ENCODE measurements at regions not wholly inside any gene's neighbourhood (a gene's known extent, or its start where the extent isn't known, plus 50 kb on each side); places are given as distances from the start of the nearest gene placed in this dataset.
"Not testable (repeated sequence)": the region's sequence is repeated elsewhere in the genome, so short reads cannot be mapped to it uniquely, and the experiment has no call there.

DNA sequence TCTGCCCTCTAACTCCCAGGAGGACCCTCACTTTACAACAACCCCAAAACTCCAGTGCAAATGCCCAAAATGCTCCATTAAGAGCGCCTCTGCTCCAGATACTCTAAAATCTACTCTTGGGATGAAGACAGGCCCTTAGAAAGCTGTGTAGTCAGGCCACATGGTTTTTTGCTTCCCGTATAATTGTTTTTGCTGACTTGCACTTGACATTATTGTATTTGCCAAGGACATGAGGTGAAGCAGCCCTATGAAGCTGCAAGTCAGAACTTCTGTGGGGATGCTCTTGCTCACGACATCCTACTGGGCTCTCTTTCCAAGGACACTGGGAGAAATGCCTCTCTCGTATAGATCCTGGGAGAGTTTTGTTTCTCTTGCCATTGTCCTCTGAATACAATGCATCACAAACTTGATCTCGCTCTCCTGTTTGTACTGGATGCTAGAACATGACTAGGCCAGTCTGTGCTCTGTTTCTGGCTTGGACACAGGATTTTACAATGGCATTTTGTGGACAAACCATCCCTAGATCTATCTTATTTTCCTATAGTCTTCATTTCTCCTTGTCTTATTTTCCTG lies 177.2 kb upstream of the DTNBP1 start:
- no peak for DNase-seq (ENCODE audit: low spot score)

DNA sequence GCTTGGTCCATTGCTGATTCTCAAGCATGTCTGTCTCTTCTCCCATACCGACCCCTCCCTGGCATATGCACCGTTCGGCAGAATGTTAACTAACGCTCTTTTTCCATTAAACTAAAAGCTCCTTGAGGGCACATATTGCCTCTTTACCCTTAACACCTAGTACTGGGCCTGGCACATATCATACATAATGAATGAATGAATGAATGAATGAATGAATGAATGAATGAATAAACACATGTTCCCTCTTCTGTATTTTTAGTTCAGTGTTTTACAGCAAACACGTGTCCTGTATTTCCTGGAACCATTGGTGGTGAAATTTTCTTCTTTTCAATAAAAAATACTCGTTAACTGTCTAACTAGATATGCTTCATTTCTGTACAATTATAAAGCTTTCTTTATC lies 174.4 kb upstream of the DTNBP1 start:
- DNase-seq (ENCODE audit: low spot score) = no peak

DNA sequence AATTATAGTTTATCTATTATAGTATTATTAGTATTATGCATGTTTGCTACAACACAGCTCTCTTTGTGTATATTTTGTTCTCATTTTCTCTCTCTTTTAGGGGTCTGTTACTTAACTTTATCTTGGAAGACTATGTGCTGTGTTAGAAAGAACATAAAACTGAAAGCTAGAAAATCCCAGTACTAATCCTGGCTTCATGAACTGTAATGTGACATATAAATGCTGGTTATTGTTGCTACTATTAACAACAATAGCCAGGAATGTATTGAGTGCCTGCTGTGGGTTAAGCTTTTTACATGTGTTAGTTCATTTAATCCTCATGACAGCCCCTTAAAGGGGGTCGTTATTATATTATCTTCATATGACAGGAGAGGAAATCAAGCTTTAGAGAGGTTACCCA lies 170.0 kb upstream of the DTNBP1 start:
- DNase-seq (ENCODE audit: low spot score) = no peak

DNA sequence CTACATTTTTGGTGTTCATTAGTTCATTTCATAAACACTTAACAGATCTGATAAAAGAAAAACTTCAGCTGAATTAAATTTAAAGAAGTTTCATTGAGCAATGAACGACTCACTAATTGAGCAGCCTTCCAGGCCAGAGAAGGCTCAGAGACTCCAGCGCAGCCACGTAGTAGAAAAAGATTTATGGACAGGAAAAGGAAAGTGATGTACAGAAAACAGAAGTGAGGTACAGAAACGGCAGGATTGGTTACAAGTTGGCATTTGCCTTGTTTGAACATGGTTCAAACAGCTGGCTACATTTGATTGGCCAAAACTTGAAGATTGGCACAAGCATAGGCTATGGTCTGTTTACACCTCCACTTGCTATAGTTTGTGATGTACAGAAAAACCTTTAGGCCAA lies 166.3 kb upstream of the DTNBP1 start:
- DNase-seq (ENCODE audit: low spot score) = no peak

DNA sequence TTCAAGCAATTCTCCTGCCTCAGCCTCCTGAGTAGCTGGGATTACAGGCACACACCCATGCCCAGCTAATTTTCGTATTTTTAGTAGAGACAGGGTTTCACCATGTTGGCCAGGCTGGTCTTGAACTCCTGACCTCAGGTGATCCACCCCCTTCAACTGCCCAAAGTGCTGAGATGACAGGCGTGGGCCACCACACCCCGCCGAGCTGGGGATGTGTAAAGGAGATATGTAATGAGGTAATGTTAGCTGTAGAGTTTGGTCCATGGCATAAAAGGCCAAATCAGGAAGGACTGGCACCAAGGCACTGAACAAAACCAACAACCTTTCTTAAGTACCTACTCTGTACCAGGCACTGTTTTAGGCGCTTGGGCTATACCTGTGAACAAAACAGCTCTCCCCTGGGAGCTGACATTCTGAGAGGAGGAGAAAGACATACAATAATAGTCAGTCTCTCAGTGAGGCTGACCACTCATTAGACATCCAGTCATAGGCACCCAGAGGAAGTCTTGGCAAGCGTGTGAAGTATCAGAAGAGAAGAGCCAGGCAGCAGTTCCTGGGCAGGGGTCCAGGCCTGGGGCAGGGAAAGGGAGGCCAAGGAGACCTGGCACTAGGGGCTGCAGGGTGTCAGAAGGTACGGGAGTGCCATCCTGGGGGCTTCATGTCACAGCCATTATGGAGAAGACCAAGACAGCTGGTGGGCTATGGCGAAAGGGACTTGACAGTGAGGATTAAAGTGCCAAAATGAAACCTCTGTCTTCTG lies 164.8 kb upstream of the DTNBP1 start:
- no peak for DNase-seq (ENCODE audit: low spot score)

DNA sequence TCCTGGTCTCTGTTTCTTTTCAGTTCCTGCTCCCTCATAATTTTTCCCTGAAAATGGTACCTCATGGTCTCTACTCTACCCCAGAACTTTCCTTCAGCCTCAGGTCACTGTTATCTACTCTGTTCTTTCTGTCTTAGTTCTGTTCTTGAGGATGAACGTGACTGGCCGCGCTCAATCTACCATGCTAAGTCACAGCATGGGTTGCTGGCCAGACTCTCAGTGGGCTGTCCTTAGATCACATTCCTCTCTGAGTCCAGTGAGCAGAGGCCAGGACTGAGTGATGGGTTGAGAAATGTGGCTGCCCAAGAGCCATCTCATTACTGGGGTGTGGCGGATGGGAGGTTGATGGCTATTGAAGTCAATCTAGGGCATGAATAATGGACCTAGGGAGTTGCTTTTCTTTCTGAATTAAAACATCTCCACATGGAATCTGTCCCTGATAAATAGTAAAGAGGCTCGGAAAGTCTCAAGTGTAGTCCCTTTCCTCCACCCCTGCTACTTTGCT lies 164.0 kb upstream of the DTNBP1 start:
- no peak for DNase-seq (ENCODE audit: low spot score)

DNA sequence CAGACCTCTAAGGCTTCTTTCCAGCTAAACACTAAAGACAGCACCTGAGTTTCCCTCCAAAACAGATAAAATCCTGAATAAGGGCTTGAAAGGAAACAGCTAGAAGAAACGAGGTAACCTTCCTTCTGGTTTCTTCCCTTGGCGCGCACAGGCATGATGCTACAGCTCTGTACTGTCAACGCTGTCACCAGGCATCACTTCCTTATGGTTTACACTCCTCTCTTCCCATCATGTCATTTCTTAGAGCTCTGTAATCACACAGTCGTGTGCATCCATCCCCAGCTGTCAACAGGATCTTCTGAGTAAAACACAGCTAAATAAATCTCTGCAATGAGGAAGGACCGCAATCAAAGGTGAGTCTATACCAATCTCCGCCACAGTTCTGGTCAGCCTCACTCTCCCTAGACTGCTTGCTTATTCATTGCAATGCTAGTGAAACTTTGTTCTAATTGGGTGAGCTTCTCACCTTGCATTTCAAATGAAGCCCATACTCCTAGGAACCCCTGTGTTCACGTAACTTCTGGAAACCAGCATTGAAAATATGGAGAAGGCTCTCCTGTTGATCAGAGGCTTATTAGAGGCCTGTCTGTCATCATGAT lies 162.6 kb upstream of the DTNBP1 start:
- DNase-seq (ENCODE audit: low spot score) = no peak

DNA sequence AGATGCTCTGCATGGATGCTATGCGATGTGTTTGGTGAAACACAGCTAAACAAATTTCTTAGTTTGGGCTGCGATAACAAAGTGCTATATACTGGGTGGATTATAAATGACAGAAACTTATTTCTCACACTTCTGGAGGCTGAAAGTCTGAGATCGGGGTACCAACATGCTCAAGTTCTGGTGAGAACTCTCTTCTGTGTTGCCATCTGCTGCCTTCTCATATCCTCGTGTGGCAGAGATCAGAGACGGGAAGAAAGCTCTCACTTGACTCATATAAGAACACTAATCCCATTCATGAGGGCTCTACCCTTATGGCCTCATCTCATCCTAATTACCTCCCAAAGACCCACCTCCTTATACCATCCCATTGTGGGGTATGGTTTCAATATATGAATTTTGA lies 162.0 kb upstream of the DTNBP1 start:
- DNase-seq (ENCODE audit: low spot score) = no peak

DNA sequence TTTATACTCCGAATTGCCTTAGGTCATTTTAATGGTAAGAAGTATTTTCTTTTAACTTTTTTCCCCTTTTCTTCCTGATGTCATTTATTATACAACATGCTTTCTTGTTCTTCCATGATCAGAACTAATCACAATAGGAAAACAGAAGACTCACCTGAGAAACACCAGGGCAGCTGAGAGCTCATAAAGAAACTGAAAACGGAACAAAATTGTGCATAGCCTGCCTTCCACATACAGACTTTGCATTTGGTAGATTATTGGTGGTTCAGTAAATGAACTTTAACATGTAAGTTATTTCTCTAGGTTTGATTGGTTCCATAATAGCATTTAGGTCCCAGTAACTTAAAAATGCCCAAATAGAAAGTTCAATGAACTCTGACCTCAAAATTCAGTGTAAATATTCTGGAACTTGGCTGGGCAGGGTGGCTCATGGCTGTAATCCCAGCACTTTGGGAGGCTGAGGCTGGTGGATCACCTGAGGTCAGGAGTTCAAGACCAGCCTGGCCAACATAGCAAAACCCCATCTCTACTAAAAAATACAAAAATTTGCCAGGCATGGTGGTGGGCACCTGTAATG lies 161.1 kb upstream of the DTNBP1 start:
- DNase-seq (ENCODE audit: low spot score) = no peak

DNA sequence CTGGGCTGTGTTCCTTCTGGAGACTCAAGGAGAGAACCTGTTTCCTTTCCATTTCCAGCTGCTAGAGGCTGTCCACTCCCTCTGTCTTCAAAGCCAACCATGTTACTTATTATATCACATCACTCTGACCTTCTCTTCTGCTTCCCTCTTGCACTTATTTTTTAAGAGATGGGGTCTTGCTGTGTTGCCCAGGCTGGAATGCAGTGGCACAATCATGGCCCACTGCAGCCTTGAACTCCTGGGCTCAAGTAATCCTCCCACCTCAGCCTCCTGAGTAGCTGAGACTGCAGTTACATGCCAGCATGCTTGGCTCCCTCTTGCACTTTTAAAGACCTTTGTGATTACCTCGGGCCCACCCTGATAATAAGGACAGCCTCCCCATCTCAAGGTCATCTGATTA lies 160.0 kb upstream of the DTNBP1 start:
- no peak for DNase-seq (ENCODE audit: low spot score)

DNA sequence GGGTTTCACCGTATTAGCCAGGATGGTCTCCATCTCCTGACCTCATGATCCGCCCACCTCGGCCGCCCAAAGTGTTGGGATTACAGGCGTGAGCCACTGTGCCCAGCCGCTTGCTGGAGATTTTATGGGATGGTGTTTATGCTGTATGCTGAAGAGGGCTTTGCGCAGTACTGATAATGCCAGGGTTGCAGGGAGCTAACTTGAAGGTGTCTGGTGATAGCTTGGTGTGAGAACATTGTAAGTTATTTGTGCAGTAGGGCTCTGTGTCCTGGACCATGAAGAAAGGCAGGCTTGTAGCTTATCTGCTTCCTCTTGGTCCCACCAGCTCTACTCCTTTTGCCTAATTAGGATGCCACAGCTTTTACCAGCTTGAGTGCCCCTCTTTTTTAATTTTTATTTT lies 157.0 kb upstream of the DTNBP1 start:
- no peak for DNase-seq (ENCODE audit: low spot score)

DNA sequence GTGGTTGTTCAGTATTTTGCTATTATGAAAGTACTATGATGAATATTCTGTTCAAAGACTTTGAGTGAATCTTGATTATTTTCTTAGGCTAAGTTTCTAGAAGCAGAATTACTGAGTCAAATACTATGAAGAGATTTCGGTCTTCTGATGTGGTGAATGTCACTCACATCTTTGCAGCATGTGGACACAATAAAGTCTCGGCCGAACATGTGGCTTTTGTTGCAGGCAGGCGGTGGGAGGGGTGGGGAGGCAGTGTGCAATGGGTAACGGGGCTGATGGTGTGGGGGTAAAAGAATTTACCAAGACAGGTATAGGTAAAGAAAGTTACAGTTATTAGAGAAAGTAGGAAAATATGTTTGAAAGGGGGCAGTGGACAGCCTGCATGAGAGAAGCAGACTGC lies 156.4 kb upstream of the DTNBP1 start:
- DNase-seq (ENCODE audit: low spot score) = no peak

DNA sequence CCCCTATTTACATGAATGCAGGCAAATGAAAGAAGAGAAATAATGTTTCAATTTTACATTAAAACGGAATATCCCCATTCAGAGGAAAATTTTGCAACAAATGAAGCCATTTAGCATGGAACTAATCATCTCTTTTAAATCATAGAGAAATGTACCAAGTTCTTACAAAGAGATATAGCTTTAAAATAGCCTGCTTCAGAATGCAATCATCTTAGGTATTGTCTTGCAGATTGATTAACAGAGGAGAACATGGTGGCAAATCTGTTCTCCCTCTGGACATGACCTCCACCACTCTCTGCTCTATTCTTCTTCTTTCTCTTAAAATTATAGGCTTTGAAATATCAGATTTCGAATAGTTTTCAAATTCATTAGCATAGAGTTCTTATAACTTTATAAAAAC lies 155.7 kb upstream of the DTNBP1 start:
- DNase-seq (ENCODE audit: low spot score) = no peak

DNA sequence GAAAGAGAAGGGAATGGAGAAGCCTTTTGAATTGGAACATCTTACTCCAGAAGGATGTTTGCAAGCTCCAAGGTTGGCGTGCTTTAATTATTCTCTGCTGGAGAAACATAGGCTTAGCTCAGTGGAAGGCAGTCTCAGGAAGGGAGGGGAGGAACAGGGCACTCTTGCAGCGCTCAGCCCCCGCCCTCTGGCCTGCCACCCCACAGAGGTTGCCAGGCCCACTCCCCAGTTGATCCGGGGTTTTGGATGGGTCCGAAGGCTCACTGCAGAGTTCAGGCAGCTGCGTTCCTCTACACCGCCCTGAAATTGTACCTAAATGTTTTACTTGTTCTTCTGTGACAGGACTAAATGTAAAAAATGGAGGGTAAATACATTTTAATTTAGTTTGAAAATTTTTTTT lies 155.2 kb upstream of the DTNBP1 start:
- DNase-seq (ENCODE audit: low spot score) = no peak

DNA sequence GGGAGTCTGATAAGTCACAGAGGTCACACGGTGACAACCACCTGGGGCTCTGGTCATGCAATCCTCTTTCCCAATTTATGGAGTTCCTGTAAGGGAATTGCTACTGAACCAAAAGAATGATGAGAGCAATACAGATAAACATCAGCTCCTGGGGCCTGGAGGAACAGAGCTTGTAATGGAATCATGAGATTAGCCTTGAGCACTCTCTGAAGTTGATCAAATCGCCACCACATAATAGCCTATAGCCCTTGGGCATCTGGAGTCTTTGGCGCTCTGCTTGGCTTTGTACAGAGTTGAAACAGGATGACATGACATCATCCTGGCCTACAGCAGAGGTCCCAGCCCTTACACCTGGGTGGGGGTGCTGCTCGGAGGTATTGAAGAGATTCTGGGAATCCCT lies 154.3 kb upstream of the DTNBP1 start:
- DNase-seq (ENCODE audit: low spot score) = no peak

DNA sequence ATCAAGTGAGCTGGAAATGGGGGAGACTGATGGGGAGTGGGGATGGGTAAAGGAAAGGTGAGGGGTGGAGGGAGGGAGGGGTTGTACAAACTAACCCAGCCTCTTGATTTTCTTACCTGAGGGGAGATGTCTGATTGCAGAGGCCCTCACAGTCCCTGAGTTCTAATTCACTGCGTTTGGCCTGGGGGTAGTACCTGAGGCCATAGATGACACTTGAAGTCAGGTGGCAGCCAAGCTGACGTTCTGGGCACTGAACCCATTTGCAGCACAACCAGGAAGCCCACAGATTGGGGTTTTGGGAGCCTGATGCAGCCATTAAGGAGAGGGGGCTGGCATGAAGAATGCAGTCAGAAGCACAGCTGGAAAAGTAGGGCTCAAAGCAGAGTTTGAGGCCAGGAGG lies 153.8 kb upstream of the DTNBP1 start:
- DNase-seq (ENCODE audit: low spot score) = no peak

DNA sequence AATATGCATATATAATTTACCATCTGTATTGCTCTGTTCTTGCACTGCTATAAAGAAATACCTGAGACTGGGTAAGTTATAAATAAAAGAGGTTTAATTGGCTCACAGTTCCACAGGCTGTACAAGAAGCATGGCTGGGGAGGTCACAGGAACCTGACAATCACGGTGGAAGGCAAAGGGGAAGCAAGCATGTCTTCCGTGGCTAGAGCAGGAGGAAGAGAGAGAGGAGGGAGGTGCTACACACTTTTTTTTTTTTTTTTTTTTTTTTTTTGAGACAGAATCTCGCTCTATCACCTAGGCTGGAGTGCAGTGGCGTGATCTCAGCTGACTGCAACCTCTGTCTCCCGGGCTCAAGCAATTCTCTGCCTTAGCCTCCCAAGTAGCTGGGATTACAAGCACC lies 150.9 kb upstream of the DTNBP1 start:
- DNase-seq (ENCODE audit: low spot score) = not testable (repeated sequence)

DNA sequence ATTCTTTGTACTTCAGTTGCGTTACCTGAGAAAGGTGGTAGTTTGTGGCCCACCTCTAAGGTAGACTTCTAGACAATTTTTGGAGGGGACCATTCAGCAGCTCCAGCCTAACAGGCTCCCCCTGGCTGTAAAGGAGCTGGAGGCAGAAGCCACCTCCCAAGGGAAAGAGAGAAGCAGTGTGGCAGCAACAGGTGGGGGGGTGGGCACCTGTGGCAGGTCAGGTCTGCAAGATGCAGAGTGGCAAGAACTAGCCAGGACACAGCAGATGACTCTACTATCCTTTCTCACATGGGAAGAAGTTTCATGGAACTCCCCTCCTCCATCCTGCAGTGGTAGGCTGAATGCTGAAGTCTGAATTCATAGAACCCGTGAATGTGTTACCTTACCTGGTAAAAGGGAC lies 148.3 kb upstream of the DTNBP1 start:
- DNase-seq (ENCODE audit: low spot score) = no peak

DNA sequence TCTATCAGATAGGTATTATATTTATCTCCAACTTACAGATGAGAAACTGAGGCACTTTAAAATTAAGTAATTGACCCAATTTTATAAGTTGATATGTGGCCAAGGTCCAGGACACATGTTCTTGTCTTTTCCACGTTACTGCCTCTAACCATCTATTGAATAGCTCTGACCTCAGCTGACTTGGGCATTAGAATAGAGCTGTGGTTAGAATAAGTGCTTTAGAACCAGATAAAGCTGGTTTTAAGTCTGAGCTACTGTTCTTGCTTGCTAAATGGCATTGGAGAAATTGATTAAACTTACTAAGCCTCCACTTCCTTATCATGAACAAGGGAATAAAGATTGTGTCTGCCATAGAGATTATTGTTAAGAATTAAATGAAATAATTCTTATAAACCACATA lies 147.8 kb upstream of the DTNBP1 start:
- DNase-seq (ENCODE audit: low spot score) = no peak

DNA sequence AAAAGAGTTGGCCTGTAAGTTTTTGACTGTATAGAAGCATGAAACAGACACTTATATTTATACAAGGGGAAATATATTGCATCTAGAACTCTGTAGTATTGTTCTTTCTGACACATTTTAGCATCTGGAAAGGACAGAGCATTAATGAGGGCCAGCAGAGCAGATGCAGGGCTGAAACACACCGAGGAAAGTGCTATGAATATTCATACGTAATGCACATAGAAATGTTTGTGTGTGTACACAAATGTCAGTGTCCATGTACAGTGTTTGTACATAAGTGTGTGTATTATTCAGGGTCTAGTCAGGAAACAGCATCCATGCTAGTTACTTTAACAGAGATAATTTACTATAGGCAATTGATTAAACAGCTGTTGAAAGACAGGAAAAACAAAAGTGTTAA lies 146.5 kb upstream of the DTNBP1 start:
- no peak for DNase-seq (ENCODE audit: low spot score)

DNA sequence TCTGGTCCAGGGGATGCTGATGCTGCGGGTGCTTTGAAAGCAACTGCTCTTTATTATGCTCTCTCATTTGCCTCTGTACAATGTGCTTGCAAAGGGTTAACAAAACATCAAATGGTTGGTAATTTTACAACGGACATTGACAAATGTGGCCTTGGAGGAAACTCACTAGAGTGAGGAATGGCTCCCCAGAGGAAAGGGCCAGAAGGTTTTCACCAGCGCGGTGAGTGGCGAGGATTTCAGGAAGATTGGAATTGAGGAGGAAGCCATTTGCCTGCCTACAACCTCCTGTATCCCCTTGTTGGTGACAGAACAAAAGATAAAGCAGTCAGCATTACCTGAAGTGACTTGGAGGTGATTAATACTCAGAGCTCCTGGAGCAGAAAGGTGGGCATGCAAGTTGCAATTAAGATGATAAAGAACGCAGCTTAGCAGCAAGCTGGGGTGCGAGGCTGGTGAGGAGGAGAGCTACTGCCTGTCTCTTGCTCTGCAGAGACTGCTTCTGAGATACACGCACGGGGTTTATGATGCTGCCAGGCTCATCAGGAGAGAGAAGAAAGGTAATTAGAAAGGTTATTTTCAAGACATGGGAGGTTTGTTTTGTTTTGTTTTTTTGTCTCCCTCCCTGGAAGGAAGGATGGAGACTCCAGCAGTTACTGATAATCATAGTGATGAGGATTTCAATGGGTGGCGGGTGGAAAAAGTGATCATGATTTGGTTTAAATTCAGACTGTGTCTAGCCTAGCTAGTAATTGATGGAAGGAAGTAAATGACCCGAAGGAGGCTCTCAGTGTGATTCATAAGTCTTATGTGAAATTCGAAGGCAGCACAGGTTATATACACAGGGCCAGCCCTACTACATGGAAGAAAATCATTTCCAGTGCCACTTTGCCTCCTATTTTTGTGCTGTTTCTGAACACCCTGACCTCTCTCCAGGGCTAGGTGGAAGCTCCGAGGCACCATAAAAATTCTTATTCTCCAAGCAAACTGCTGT lies 141.6 kb upstream of the DTNBP1 start:
- no peak for DNase-seq (ENCODE audit: low spot score)

DNA sequence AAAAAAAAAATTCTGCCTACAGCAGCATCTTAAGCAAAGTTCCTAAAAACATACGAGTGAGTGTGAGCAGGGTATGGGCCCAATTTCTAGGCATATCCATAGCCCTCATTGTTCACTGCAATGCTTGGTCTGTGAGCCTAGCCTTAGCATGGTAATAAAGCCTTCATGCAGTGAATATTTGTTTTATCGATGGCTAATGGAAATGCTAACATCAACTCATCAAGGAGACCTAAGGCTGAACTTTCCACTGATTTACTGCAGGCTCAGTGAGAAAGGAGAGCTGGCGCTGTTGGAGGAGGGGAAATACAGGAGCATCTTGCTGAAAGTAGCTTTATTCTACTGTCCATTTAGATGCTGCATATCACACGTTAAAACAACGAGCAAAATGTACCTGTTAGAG lies 139.6 kb upstream of the DTNBP1 start:
- no peak for DNase-seq (ENCODE audit: low spot score)
